GM19035 (cell line): ENCODE measurements at regions not wholly inside any gene's neighbourhood (a gene's known extent, or its start where the extent isn't known, plus 50 kb on each side); places are given as distances from the start of the nearest gene placed in this dataset.

ENCODE experiments used
- ATAC-seq: cut with Tn5 transposase; IDR thresholded peaks from one replicate; pipeline ENCODE4 v1.9.1; 2021; ENCODE audit not compliant: unreplicated experiment

- ATAC-seq, result no peak
These were observed 250.6 kb downstream of the PLA2G4A start for GRCh38 chr1:187079330-187079729.

GRCh38 chr1:187091666-187092065 lies 262.9 kb downstream of the PLA2G4A start:
- no peak for ATAC-seq

GRCh38 chr1:187092104-187092503 lies 263.4 kb downstream of the PLA2G4A start:
- ATAC-seq, result no peak

GRCh38 chr1:187096689-187097088 lies 267.9 kb downstream of the PLA2G4A start:
- no peak for ATAC-seq

- no peak for ATAC-seq
These were observed 281.6 kb downstream of the PLA2G4A start for GRCh38 chr1:187110351-187110750.

GRCh38 chr1:187114792-187115191 lies 286.0 kb downstream of the PLA2G4A start:
- no peak for ATAC-seq

- no peak for ATAC-seq
These were observed 292.9 kb downstream of the PLA2G4A start for GRCh38 chr1:187121661-187122060.

- no peak for ATAC-seq
These were observed 293.8 kb downstream of the PLA2G4A start for GRCh38 chr1:187122566-187122965.

GRCh38 chr1:187129132-187129531 lies 300.4 kb downstream of the PLA2G4A start:
- ATAC-seq, result no peak

GRCh38 chr1:187143783-187144182 lies 315.0 kb downstream of the PLA2G4A start:
- no peak for ATAC-seq

- no peak for ATAC-seq
These were observed 317.6 kb downstream of the PLA2G4A start for GRCh38 chr1:187146388-187146787.

GRCh38 chr1:187151555-187151954 lies 322.8 kb downstream of the PLA2G4A start:
- no peak for ATAC-seq

GRCh38 chr1:187153047-187153446 lies 324.3 kb downstream of the PLA2G4A start:
- ATAC-seq, result no peak

- ATAC-seq, result no peak
These were observed 328.4 kb downstream of the PLA2G4A start for GRCh38 chr1:187157115-187157514.

- ATAC-seq, result no peak
These were observed 328.8 kb downstream of the PLA2G4A start for GRCh38 chr1:187157552-187157951.

- no peak for ATAC-seq
These were observed 338.8 kb downstream of the PLA2G4A start for GRCh38 chr1:187167555-187167954.

GRCh38 chr1:187168297-187168696 lies 339.5 kb downstream of the PLA2G4A start:
- no peak for ATAC-seq

GRCh38 chr1:187185389-187185788 lies 356.6 kb downstream of the PLA2G4A start:
- ATAC-seq, result no peak

- no peak for ATAC-seq
These were observed 368.9 kb downstream of the PLA2G4A start for GRCh38 chr1:187197685-187198084.

GRCh38 chr1:187203257-187203656 lies 374.5 kb downstream of the PLA2G4A start:
- ATAC-seq, result no peak

GRCh38 chr1:187212377-187212776 lies 383.6 kb downstream of the PLA2G4A start:
- no peak for ATAC-seq

- no peak for ATAC-seq
These were observed 397.6 kb downstream of the PLA2G4A start for GRCh38 chr1:187226396-187226795.

- ATAC-seq, result no peak
These were observed 400.0 kb downstream of the PLA2G4A start for GRCh38 chr1:187228790-187229189.

- no peak for ATAC-seq
These were observed 400.7 kb downstream of the PLA2G4A start for GRCh38 chr1:187229496-187229895.
